ENCODE measurements at regions not wholly inside any gene's neighbourhood (a gene's known extent, or its start where the extent isn't known, plus 50 kb on each side); places are given as distances from the start of the nearest gene placed in this dataset.

- DNase-seq: no peak
Observed at GRCh38 chr2:5845798-5846330, 153.7 kb downstream of the SOX11 start.

GRCh38 chr2:5846881-5847280, 154.7 kb downstream of the SOX11 start:
- no peak for DNase-seq

- DNase-seq: no peak
Observed at GRCh38 chr2:5849562-5849961, 157.4 kb downstream of the SOX11 start.

DNA sequence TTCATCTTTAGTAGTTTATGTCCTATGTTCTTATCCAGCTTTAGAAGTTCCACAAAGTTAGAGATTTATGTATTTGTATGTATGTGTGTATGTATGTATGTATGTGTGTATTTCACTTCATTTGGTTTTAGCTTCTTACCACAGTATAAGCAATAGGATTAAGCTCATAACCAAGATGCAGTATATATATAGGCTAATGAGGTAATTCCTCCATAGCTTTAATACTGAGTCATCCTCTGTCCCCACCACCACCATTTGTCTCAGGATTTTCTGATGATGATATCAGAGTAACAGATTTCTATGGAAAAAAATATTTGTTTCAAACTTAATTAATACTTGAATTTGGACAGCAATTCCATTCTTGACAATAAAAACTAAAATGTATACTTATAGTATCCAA, 159.2 kb downstream of the SOX11 start:
- DNase-seq: no peak

DNA sequence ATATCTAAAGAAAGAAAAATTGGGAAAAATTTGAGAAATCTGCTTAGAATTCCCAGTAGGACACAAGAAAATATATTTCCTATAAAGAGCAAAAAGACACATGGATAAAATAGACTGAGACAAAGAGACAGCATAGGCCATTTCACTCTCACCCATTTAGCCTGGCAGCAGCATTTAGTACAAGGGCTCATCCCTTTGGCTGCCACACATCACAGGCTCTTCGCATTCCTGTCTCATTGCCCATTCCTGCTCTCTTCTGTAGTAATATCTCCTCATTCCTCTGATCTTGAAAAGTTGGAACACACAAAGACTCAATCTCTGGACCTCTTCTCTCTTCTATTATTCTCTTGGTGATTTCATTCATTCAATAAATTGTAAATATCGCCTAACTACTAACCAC, 162.6 kb downstream of the SOX11 start:
- DNase-seq: no peak

- peak; percentile 56 for DNase-seq
Observed at GRCh38 chr2:5867056-5867455, 174.9 kb downstream of the SOX11 start.

DNA sequence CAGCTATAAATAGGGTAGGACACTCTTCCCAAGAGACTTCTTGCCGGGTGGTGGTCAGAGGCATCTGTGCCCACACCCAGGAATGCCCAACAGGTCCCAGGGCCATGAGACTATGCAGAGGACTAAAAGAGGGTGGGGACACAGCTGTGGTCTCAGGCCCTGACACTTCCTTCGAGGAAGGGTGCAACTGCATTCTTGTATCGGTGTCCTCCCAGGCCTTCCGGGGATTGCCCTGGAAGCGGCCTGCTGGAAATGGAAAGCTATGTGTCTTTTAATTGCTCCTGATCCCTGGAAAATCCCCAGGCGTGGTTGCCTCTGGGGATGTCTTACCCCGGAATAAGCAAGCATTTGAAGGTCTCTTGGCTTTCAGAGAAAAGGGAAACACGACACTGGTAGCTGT, 176.7 kb downstream of the SOX11 start:
- no peak for DNase-seq

- no peak for DNase-seq
Observed at GRCh38 chr2:5869936-5870335, 177.8 kb downstream of the SOX11 start.

DNA sequence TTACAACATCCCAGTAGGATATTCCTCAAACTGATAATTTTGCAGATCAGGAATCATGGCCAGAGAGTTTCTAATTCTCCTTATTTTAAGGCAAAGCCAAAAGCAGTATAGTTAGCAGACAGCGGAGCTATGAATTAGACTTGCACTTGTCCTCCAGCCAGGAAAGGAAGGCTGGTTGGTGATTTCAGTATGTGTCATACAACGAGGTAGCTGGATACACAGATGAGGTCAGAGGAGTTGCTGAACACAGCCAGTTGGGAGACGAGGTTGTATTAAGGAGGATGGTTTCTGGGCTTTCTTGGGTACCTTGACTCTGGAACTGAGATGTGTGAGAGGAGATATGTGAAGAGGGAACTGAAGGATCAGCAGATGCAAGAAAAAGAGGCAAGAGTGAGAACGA, 185.2 kb downstream of the SOX11 start:
- no peak for DNase-seq

GRCh38 chr2:5885451-5886173, 193.4 kb downstream of the SOX11 start:
- no peak for DNase-seq

DNA sequence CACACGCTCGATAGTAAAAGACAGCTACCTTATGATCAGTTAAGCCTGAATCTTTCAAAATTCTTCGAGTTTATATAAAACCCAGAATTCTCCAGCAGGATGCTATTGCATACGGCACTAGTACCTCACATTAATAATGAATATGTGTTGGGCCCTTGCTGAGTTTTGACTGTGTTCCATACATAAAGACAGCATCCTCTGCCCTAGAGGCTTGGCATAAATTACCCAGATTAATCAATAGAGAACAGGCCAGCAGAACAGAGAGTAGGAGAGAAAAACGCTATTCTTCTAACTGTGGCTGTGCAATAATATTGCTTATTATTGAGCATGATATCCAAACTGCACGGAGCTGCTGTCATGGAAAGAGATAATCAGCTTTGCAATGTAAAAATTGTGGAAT, 194.3 kb downstream of the SOX11 start:
- DNase-seq: no peak

- DNase-seq: no peak
Observed at GRCh38 chr2:5888126-5888525, 195.9 kb downstream of the SOX11 start.

GRCh38 chr2:5889519-5889918, 197.3 kb downstream of the SOX11 start:
- DNase-seq: no peak

DNA sequence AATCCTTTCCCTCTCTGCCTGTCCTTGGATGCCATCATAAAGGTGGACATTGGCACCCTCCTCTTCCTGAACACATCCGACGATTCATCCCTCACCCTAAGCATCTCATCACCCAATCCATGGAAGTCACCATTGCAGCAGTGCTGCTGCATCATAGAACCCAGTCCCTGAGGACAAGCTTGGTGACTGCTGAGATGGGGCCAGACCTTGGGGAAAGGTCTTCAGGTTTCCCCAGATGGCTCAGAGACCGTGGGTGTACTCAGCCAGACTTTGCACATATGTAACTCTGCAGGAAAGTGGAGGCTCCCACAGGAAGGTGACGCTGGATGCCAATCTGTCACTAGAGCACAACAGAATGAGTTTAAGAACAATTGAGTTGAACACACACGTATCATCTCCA, 202.2 kb downstream of the SOX11 start:
- no peak for DNase-seq

GRCh38 chr2:5895284-5895683, 203.1 kb downstream of the SOX11 start:
- no peak for DNase-seq

DNA sequence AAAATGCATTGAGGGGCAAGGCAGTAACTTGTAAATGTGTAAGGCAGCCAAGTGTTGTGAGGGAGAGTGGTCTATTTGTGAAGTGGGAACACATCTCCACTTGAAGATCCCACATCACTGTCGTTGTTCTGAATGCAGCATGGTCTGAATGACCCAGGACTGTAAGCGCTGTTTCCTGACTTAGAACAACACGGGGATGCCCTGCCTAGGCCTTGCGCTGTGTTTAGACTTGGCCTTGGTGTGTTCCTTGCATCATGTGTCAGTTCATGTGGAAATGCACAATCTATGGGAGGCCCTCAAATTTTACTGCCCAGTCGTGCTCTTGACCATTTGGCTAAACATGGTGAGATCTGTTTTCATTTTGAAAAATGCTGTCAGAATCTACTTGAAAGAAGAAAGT, 205.1 kb downstream of the SOX11 start:
- DNase-seq: no peak

GRCh38 chr2:5898667-5899066, 206.5 kb downstream of the SOX11 start:
- no peak for DNase-seq

DNA sequence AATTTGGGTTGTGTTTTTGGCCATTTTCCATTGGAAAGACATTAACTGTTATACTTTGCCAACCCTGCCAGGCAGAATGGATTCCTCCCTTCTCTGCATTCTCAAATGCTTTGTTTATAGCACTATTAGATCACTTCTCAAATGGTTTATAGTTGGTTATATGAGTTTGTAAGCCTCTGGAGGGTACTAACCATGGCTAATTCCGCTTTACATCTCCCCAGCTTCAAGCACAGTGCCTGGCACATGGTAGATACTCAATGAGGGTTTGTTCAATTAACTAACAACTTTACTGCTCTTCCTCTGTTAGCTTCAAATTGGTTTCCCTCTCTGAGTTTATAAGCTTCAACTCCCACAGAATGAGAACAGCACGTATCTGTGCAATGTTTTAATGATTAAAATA, 213.5 kb downstream of the SOX11 start:
- no peak for DNase-seq

DNA sequence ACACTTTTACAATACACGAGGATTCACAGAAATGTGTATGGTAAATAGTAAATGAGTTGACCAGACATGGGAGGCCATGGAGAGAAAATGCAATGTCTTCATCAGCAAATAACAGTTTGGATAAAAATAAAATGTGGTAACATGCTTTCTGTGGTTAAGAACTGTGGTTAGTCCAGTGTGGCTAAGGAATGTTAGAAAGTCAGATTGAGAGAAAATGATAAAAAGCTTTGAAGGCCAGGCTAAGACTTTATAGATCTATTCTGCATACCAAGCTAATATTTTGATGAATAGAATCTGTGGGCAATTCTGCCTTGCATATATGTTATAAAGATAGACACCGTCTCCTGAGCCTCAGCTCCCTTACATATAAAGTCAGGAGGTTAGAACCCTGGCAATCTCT, 215.9 kb downstream of the SOX11 start:
- no peak for DNase-seq

GRCh38 chr2:5911718-5912117, 219.5 kb downstream of the SOX11 start:
- DNase-seq: no peak

DNA sequence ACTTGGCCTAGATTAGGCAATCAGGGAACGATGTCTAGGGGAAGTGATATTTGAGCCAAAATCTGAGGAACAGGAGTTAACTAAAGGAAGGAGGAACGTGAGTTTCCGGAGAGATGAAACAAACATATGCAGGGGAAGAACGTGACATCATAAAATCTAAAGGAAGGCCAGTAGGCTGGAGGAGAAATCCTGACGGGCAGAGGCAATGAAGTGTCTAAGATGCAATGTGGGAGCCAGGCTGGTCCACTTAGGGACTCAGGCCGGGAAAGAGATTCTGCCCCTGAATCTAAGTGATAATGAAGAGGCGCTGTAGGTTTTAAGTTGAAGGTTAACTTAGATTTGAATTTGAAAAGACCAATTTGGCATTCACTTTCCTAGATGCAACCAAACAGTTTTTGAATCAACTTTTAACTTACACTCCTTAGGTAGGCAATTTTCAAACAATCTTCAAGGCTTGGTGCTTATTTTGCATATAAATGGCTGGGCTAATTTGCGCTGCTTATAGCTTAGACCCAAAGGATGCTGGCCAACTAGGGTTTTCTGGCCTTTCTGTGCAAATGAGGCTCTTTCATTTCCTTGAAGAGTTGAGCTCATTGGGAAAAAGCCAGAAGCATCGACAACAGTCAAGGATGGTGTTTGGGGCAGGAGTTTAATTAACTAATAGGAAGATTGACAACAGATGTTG, 221.7 kb downstream of the SOX11 start:
- DNase-seq: no peak

- DNase-seq: peak; percentile 68
Observed at GRCh38 chr2:5914811-5915611, 222.8 kb downstream of the SOX11 start.

DNA sequence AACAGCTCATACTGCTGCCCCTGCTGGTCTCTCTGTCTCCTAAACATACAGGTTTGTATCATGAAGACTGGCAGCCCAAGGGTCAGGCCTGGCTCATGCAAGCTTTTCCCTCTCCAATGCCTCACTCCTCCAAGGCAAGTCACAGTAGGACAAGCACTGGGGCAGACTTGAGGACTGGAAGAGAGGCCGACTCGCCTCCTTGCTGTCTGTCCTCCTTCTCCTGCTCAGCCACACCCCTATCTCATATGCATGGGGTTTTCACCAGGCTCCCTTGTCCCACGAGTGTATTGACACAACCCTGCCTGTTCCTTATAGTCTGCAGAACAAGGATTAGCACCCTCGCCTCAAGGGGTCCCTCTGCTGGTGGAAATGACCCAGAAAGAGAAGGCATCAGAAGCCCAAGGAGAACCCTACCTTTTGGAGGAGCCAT, 223.7 kb downstream of the SOX11 start:
- no peak for DNase-seq
